HepG2 (cell line): ENCODE measurements at regions not wholly inside any gene's neighbourhood (a gene's known extent, or its start where the extent isn't known, plus 50 kb on each side); places are given as distances from the start of the nearest gene placed in this dataset.

Source experiments
- ATAC-seq: fragments of 200-7000 bp; cut with Tn5 transposase; 3 replicates; pipeline ENCODE4 v1.9.1; 2020; ENCODE audit warnings: mild to moderate bottlenecking, moderate library complexity
- BruUV-seq: library from RNA; stranded (reverse); fragments of 400-500 nt; replicated peaks from 2 replicates; lab custom pipeline; 2021; lab: Mats Ljungman, UMichigan
- CTCF ChIA-PET: fragments of 300-600 bp; formaldehyde crosslinking; extraction: SDS; loops from one replicate; lab custom pipeline; 2021; ENCODE audit warnings: low total read pairs, inconsistent platforms, low intra/inter-chr PET ratio; lab: Yijun Ruan, JAX
- POLR2A ChIA-PET: fragments of 350-600 bp; sonication (Branson Sonifier 250); formaldehyde crosslinking; loops from one replicate; lab custom pipeline; 2020; ENCODE audit warnings: antibody characterized with exemption, inconsistent platforms; lab: Yijun Ruan, JAX
- DNase-seq: peaks from one replicate; pipeline ENCODE4 v3.0.0-alpha.2; 2015; ENCODE audit warnings: low spot score
- FAIRE-seq: peaks from 3 replicates; lab custom pipeline; 2011; peaks lifted over from hg19 to GRCh38; lab: Jason Lieb, UNC
- H2AFZ ChIP-seq: one replicate; pipeline ENCODE4 v1.6.1; 2011; ENCODE audit warnings: low read length, inconsistent platforms
- H3K27ac ChIP-seq: fragments of 300-600 bp; 3 replicates; pipeline ENCODE4 v1.8.0; 2011; ENCODE audit warnings: mixed run types, mild to moderate bottlenecking, mixed read lengths, low read length, inconsistent platforms; ENCODE audit not compliant: insufficient read depth; ENCODE audit errors: extremely low read length
- H3K27me3 ChIP-seq, 2 experiments: fragments of 200-600 bp in 1 of 2; 2 replicates in 1 of 2; 3 replicates in 1 of 2; pipeline versions ENCODE4 v1.6.0 to v1.8.0; 2011; ENCODE audit warnings: low read length in 2 of 2, mild to moderate bottlenecking in 2 of 2, moderate library complexity in 2 of 2, inconsistent platforms in 1 of 2; ENCODE audit not compliant: insufficient read depth in 2 of 2, control insufficient read depth in 1 of 2
- H3K36me3 ChIP-seq, 2 experiments: fragments of 200-600 bp in 1 of 2; replicated peaks in 1 of 2; 2 replicates in 1 of 2; 3 replicates in 1 of 2; pipeline versions ENCODE4 v1.5.1 to v1.8.0; 2011; ENCODE audit warnings: low read length in 2 of 2, inconsistent platforms in 1 of 2; ENCODE audit not compliant: insufficient read depth in 2 of 2, control insufficient read depth in 1 of 2
- H3K4me1 ChIP-seq: 2 replicates; pipeline ENCODE4 v1.5.1; 2012; ENCODE audit warnings: low read length, inconsistent platforms; ENCODE audit not compliant: insufficient read depth
- H3K4me2 ChIP-seq: 2 replicates; pipeline ENCODE4 v1.6.0; 2011; ENCODE audit warnings: low read depth, low read length, inconsistent platforms
- H3K4me3 ChIP-seq, 3 experiments: fragments of 200-600 bp in 1 of 3; sonication (generic), shearing (Covaris generic) in 1 of 3; replicated peaks in 1 of 3; 2 replicates each; pipeline ENCODE4 v1.5.1; 2011 to 2016; ENCODE audit warnings: low read length in 3 of 3, inconsistent platforms in 2 of 3, low read depth in 2 of 3, mild to moderate bottlenecking in 2 of 3, control low read depth in 1 of 3, mixed read lengths in 1 of 3; ENCODE audit not compliant: insufficient read depth in 1 of 3
- H3K79me2 ChIP-seq: one replicate; pipeline ENCODE4 v1.6.1; 2011; ENCODE audit warnings: low read length, inconsistent platforms; ENCODE audit not compliant: insufficient read depth
- H3K9ac ChIP-seq: 2 replicates; pipeline ENCODE4 v1.6.0; 2011; ENCODE audit warnings: mild to moderate bottlenecking, low read depth, low read length, inconsistent platforms; ENCODE audit not compliant: insufficient read depth
- H3K9me3 ChIP-seq: 2 replicates; pipeline ENCODE4 v1.5.1; 2012; ENCODE audit warnings: mild to moderate bottlenecking, low read length
- H4K20me1 ChIP-seq: 2 replicates; pipeline ENCODE4 v1.6.0; 2011; ENCODE audit warnings: inconsistent platforms, mild to moderate bottlenecking, low read length, moderate library complexity; ENCODE audit not compliant: insufficient read depth
- CREM ChIP-seq, 2 experiments: sonication (generic) in 1 of 2; formaldehyde crosslinking in 1 of 2; IDR thresholded peaks; 2 replicates each; pipeline versions ENCODE4 v1.4.0 to v1.6.1; 2016 to 2020; ENCODE audit warnings: antibody characterized with exemption in 1 of 2, mild to moderate bottlenecking in 1 of 2, missing genetic modification reagents in 1 of 2
- E2F1 ChIP-seq: sonication (generic); formaldehyde crosslinking; IDR thresholded peaks from 2 replicates; pipeline ENCODE4 v1.5.0; 2020; ENCODE audit warnings: missing genetic modification reagents
- E2F5 ChIP-seq: sonication (generic); formaldehyde crosslinking; conservative IDR thresholded peaks from 2 replicates; pipeline ENCODE4 v1.4.0; 2020; ENCODE audit warnings: missing genetic modification reagents
- GLMP ChIP-seq: sonication (generic); formaldehyde crosslinking; IDR thresholded peaks from 2 replicates; pipeline ENCODE4 v1.9.0; 2021; ENCODE audit warnings: missing genetic modification reagents, mild to moderate bottlenecking, borderline replicate concordance
- MXI1 ChIP-seq: IDR thresholded peaks from 3 replicates; pipeline ENCODE4 v1.6.1; 2012; ENCODE audit warnings: low read depth, low read length, inconsistent platforms, borderline replicate concordance
- NFYC ChIP-seq: IDR thresholded peaks from 2 replicates; pipeline ENCODE4 v1.6.1; 2016; ENCODE audit warnings: missing genetic modification reagents, missing compliant biosample characterization
- PAX8 ChIP-seq: sonication (generic); formaldehyde crosslinking; IDR thresholded peaks from 2 replicates; pipeline ENCODE4 v1.8.0; 2022; ENCODE audit warnings: mild to moderate bottlenecking, missing genetic modification reagents, borderline replicate concordance
- SMYD3 ChIP-seq: sonication (generic); formaldehyde crosslinking; IDR thresholded peaks from 2 replicates; pipeline ENCODE4 v1.8.1; 2023; ENCODE audit warnings: mild to moderate bottlenecking, missing genetic modification reagents
- TBX2 ChIP-seq: sonication (generic); formaldehyde crosslinking; IDR thresholded peaks from 2 replicates; pipeline ENCODE4 v1.5.0; 2020; ENCODE audit warnings: missing genetic modification reagents, mild to moderate bottlenecking, borderline replicate concordance
- ZIK1 ChIP-seq: sonication (generic); formaldehyde crosslinking; IDR thresholded peaks from 2 replicates; pipeline ENCODE4 v1.5.0; 2020; ENCODE audit warnings: mild to moderate bottlenecking, low read depth, missing genetic modification reagents, borderline replicate concordance
- ZNF543 ChIP-seq: sonication (generic); formaldehyde crosslinking; IDR thresholded peaks from 2 replicates; pipeline ENCODE4 v1.4.0; 2020; ENCODE audit warnings: mild to moderate bottlenecking, missing genetic modification reagents
- ZNF569 ChIP-seq: sonication (generic); formaldehyde crosslinking; IDR thresholded peaks from 2 replicates; pipeline ENCODE4 v1.5.0; 2020; ENCODE audit warnings: mild to moderate bottlenecking, missing genetic modification reagents, moderate library complexity, borderline replicate concordance
- WGBS: methylation state at CpG from one replicate; pipeline ENCODE4 v1.1.6; 2017; ENCODE audit warnings: low lambda C conversion rate; 5-methylcytosine and 5-hydroxymethylcytosine counted together
- in situ Hi-C: cut with HindIII; loops from 2 replicates; pipeline ENCODE4 v1.10.0; 2017; ENCODE audit warnings: low pct_unique_long_range_greater_than_20kb; ENCODE audit not compliant: extremely low pct_ligation_motif_present
- intact Hi-C: fragments of 100-400 bp; cut with micrococcal nuclease; formaldehyde crosslinking; loops from one replicate; pipeline ENCODE4 v1.10.0; 2022; ENCODE audit not compliant: unreplicated experiment
- TF ChIP-seq, protein P1 (sequence below): sonication (generic); formaldehyde crosslinking; IDR thresholded peaks from 2 replicates; pipeline ENCODE4 v1.4.0; 2020; ENCODE audit warnings: missing genetic modification reagents, borderline replicate concordance

DNA sequence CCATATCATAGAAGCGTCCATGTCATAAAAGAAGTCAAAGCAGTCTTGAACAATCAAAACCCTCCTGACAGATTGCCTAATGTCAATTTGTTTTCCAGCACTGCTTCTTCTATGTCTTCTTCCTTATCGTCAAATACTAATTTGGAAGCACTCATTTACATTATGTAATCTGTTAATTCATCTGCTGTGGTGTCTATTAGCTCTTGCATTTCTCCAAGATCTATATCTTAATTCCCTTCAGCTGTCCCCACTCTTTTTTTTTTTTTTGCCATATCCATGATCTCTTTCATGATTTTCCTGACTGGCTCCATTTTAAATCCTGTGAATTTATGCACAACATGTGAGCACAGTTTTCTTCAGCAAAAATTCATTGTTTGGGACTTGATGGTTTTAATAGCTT lies 560.5 kb upstream of the ARPP21 start:
- WGBS = 2% methylated on average over 2 of the region's 2 CpGs
- no peaks in the 10 kb centered on the region for H4K20me1 ChIP-seq
- TF ChIP-seq MXI1 (no peak), GLMP (CRISPR knock-in tag) (no peak), ZIK1 (CRISPR knock-in tag) (no peak)
- TF ChIP-seq, protein P1, sequence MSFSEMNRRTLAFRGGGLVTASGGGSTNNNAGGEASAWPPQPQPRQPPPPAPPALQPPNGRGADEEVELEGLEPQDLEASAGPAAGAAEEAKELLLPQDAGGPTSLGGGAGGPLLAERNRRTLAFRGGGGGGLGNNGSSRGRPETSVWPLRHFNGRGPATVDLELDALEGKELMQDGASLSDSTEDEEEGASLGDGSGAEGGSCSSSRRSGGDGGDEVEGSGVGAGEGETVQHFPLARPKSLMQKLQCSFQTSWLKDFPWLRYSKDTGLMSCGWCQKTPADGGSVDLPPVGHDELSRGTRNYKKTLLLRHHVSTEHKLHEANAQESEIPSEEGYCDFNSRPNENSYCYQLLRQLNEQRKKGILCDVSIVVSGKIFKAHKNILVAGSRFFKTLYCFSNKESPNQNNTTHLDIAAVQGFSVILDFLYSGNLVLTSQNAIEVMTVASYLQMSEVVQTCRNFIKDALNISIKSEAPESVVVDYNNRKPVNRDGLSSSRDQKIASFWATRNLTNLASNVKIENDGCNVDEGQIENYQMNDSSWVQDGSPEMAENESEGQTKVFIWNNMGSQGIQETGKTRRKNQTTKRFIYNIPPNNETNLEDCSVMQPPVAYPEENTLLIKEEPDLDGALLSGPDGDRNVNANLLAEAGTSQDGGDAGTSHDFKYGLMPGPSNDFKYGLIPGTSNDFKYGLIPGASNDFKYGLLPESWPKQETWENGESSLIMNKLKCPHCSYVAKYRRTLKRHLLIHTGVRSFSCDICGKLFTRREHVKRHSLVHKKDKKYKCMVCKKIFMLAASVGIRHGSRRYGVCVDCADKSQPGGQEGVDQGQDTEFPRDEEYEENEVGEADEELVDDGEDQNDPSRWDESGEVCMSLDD (CRISPR knock-in tag) = no peak
- no peak overlapping the region for H3K4me3 ChIP-seq
- ChIA-PET POLR2A (no interaction called here), CTCF (no interaction called here)
- H2AFZ ChIP-seq = no peak overlapping the region
- H3K79me2 ChIP-seq = no peaks in the 10 kb centered on the region
- DNase-seq = no peak
- H3K9ac ChIP-seq = no peak overlapping the region
- H3K36me3 ChIP-seq = no peaks in the 10 kb centered on the region
- no TSS peak for BruUV-seq
- intact Hi-C loops (no loop called here), in situ Hi-C loops (no loop called here)
- no peak overlapping the region for H3K4me2 ChIP-seq
- FAIRE-seq = no peak
- H3K9me3 ChIP-seq = peaks cover 46% of the 10 kb centered on the region
- no peak for ATAC-seq
- H3K4me1 ChIP-seq = no peaks in the 10 kb centered on the region
- H3K27ac ChIP-seq = no peak overlapping the region
- H3K27me3 ChIP-seq = no peaks in the 10 kb centered on the region

GRCh38 chr3:35079403-35079802 lies 559.9 kb upstream of the ARPP21 start:
- Histone ChIP-seq H3K79me2 (no peaks in the 10 kb centered on the region), H3K4me1 (no peaks in the 10 kb centered on the region), H3K4me3 (no peak overlapping the region), H4K20me1 (no peaks in the 10 kb centered on the region), H3K36me3 (no peaks in the 10 kb centered on the region), H2AFZ (no peak overlapping the region), H3K4me2 (no peak overlapping the region), H3K27ac (no peak overlapping the region), H3K9me3 (peaks cover 51% of the 10 kb centered on the region), H3K27me3 (no peaks in the 10 kb centered on the region), H3K9ac (no peak overlapping the region)
- no peak for DNase-seq
- intact Hi-C loops (no loop called here), in situ Hi-C loops (no loop called here)
- 0% methylated on average over 1 of the region's 1 CpG for WGBS
- no TSS peak for BruUV-seq
- CTCF ChIA-PET = no interaction called here
- FAIRE-seq = no peak
- ATAC-seq = no peak
- POLR2A ChIA-PET = no interaction called here
- TF ChIP-seq SMYD3 (CRISPR knock-in tag) (no peak), E2F1 (no peak), ZNF543 (CRISPR knock-in tag) (no peak), ZNF569 (CRISPR knock-in tag) (no peak), TBX2 (no peak), CREM (IDR thresholded peaks at IDR 0.05) (no peak), CREM (CRISPR knock-in tag; IDR thresholded peaks at IDR 0.05) (no peak), PAX8 (CRISPR knock-in tag) (no peak), E2F5 (CRISPR knock-in tag) (no peak), NFYC (CRISPR knock-in tag) (no peak)
